ENCODE measurements at regions not wholly inside any gene's neighbourhood (a gene's known extent, or its start where the extent isn't known, plus 50 kb on each side); places are given as distances from the start of the nearest gene placed in this dataset.

DNA sequence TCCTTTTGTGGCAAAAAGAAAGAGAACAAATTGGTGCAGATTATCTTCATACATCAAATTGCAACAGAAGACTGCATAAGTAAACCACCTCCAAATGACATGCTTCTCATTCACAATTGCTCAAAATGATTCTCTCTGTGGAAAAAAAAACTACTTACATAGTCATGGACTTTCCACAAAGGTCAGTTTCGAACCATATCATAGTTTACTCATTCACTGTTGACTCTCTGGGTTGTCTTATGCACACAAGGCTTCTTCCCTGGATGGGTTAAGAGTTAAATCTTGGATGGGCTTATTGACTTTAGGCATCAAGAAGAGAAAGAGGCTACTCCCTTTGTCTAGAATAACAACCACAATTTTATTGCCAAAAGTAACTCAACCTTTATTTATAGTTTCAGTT is 91.3 kb upstream of the RAB27B start:
- H2AK5ac ChIP-seq (ENCODE audit: low read depth, low read length): no peak overlapping the region
- H3K4ac ChIP-seq (ENCODE audit: low read depth, low read length): no peak overlapping the region
- no peaks in the 10 kb centered on the region for H3K27me3 ChIP-seq (ENCODE audit: control insufficient read depth, insufficient read depth, low read length)
- POLR2A ChIA-PET (ENCODE audit: unreplicated experiment): no interaction called here
- no peak overlapping the region for H2AK9ac ChIP-seq (replicated peaks; ENCODE audit: low read depth, low read length, poor library complexity)
- H3K18ac ChIP-seq (ENCODE audit: low read depth, low read length): peak overlapping the region; percentile 68; the same call in 1 of the 2 replicates
- H2BK5ac ChIP-seq (ENCODE audit: low read depth, low read length, poor library complexity, severe bottlenecking): no peak overlapping the region
- dilution Hi-C loops (cut with HindIII; ENCODE audit: low sequenced_read_pairs, unreplicated experiment) (no loop called here), intact Hi-C loops (cut with micrococcal nuclease) (no loop called here), in situ Hi-C loops (cut with MboI; ENCODE audit: low sequenced_read_pairs) (no loop called here)
- H3K27ac ChIP-seq (ENCODE audit: insufficient read depth, low read length): no peak overlapping the region
- no peak overlapping the region for H4K8ac ChIP-seq (ENCODE audit: low read depth in 2 of 2, low read length in 2 of 2)
- H3K4me3 ChIP-seq (ENCODE audit: insufficient read depth, low read depth, low read length): no peak overlapping the region
- BruUV-seq (replicated peaks): no TSS peak
- no peak overlapping the region for H3K56ac ChIP-seq (ENCODE audit: extremely low read depth, insufficient read depth, low read length)
- WGBS, 2 experiments (ENCODE audit: extremely low coverage in 2 of 2, insufficient read length in 1 of 2): no CpG with 5 or more reads among the region's 1 CpG
- no peaks in the 10 kb centered on the region for H3K9me3 ChIP-seq (ENCODE audit: control insufficient read depth, insufficient read depth, low read length)
- peak overlapping the region; percentile 18 for H2BK20ac ChIP-seq (ENCODE audit: low read depth, low read length)
- no peak overlapping the region for H3K23ac ChIP-seq (ENCODE audit: low read depth, low read length)
- no peaks in the 10 kb centered on the region for H3K36me3 ChIP-seq (ENCODE audit: control insufficient read depth, insufficient read depth, low read length)
- no peak overlapping the region for H2AFZ ChIP-seq (replicated peaks; ENCODE audit: low read length, poor library complexity)
- H2BK15ac ChIP-seq (ENCODE audit: low read depth, low read length): no peak overlapping the region
- no peak for TF ChIP-seq CEBPB (IDR thresholded peaks at IDR 0.05; ENCODE audit: low read depth, low read length)
- TF ChIP-seq FOS (IDR thresholded peaks at IDR 0.05; ENCODE audit: low read depth, low read length): no peak
- TF ChIP-seq MAZ (IDR thresholded peaks at IDR 0.05; ENCODE audit: borderline replicate concordance, low read depth, low read length): no peak
- TF ChIP-seq CHD1 (IDR thresholded peaks at IDR 0.05; ENCODE audit: low read depth, low read length): no peak
- no peak for TF ChIP-seq SMC3 (IDR thresholded peaks at IDR 0.05; ENCODE audit: low read depth, low read length)
- no peak for TF ChIP-seq ELK1 (IDR thresholded peaks at IDR 0.05; ENCODE audit: borderline replicate concordance, low read depth, low read length)
- TF ChIP-seq USF2 (IDR thresholded peaks at IDR 0.05; ENCODE audit: low read depth, low read length): no peak
- TF ChIP-seq CTCF (conservative IDR thresholded peaks at IDR 0.05; ENCODE audit: low read depth, low read length): no peak
- no peak for TF ChIP-seq MAFK (IDR thresholded peaks at IDR 0.05; ENCODE audit: low read depth, low read length)
- no peak for TF ChIP-seq BHLHE40 (IDR thresholded peaks at IDR 0.05; ENCODE audit: low read depth, low read length)
- no peak for TF ChIP-seq RCOR1 (IDR thresholded peaks at IDR 0.05; ENCODE audit: insufficient replicate concordance, low read length)
- no peak for TF ChIP-seq RAD21 (IDR thresholded peaks at IDR 0.05; ENCODE audit: low read length)
- TF ChIP-seq MXI1 (IDR thresholded peaks at IDR 0.05; ENCODE audit: borderline replicate concordance, low read depth, low read length): no peak
- no peak for TF ChIP-seq RFX5 (IDR thresholded peaks at IDR 0.05; ENCODE audit: low read depth, low read length)
- TF ChIP-seq NFE2L2 (IDR thresholded peaks at IDR 0.05; ENCODE audit: low read depth, low read length): no peak
- no peak overlapping the region for H3K9ac ChIP-seq (ENCODE audit: low read depth, low read length)
- no peak overlapping the region; the same call in 1 of the 2 replicates for H3K4me2 ChIP-seq (ENCODE audit: low read depth, low read length)
- no peak overlapping the region for H4K91ac ChIP-seq (ENCODE audit: insufficient read depth, low read depth, low read length)
- H3K14ac ChIP-seq (replicated peaks; ENCODE audit: low read depth, low read length): no peak overlapping the region; the same call in 1 of the 2 replicates
- H3K79me1 ChIP-seq (ENCODE audit: low read depth in 1 of 2, low read length in 2 of 2): no peaks in the 10 kb centered on the region
- no peak overlapping the region for H2BK120ac ChIP-seq (ENCODE audit: low read depth, low read length)
- CTCF ChIA-PET: no interaction called here
- H3K9me1 ChIP-seq (ENCODE audit: insufficient read depth, low read length): peaks cover 3% of the 10 kb centered on the region; the same call in 1 of the 2 replicates
- peak overlapping the region; percentile 46; the same call in 1 of the 2 replicates for H4K5ac ChIP-seq (ENCODE audit: low read depth, low read length)
- peaks cover 10% of the 10 kb centered on the region for H3K4me1 ChIP-seq (ENCODE audit: control insufficient read depth, insufficient read depth, low read length)
- no peaks in the 10 kb centered on the region for H4K20me1 ChIP-seq (ENCODE audit: insufficient read depth, low read length)
- DNase-seq (peak; percentile 60), ATAC-seq (ENCODE audit: low read depth) (no peak)
